Islet precursor cell (in vitro differentiated cells): ENCODE measurements at regions not wholly inside any gene's neighbourhood (a gene's known extent, or its start where the extent isn't known, plus 50 kb on each side); places are given as distances from the start of the nearest gene placed in this dataset.
A peak's percentile ranks its signal among the peaks of the same experiment; 100 is the strongest.

Source experiments
- DNase-seq: peaks from one replicate; pipeline ENCODE4 v3.0.0-alpha.2; 2018

GRCh38 chr2:105592288-105592687 is 152.4 kb upstream of the NCK2 start:
- DNase-seq, result no peak

- DNase-seq, result no peak
Measured at GRCh38 chr2:105590780-105591660, 153.7 kb upstream of the NCK2 start.

GRCh38 chr2:105588581-105588980 is 156.1 kb upstream of the NCK2 start:
- DNase-seq, result no peak

- DNase-seq, result no peak
Measured at GRCh38 chr2:105587637-105588036, 157.1 kb upstream of the NCK2 start.

- DNase-seq, result no peak
Measured at GRCh38 chr2:105584435-105585010, 160.2 kb upstream of the NCK2 start.

GRCh38 chr2:105582952-105583660 is 161.6 kb upstream of the NCK2 start:
- DNase-seq, result no peak

GRCh38 chr2:105581555-105581944 is 163.2 kb upstream of the NCK2 start:
- DNase-seq, result no peak

- no peak for DNase-seq
Measured at GRCh38 chr2:105580870-105581554, 163.7 kb upstream of the NCK2 start.

- DNase-seq, result no peak
Measured at GRCh38 chr2:105580216-105580615, 164.5 kb upstream of the NCK2 start.

- no peak for DNase-seq
Measured at GRCh38 chr2:105578166-105578565, 166.5 kb upstream of the NCK2 start.

GRCh38 chr2:105577762-105578161 is 166.9 kb upstream of the NCK2 start:
- DNase-seq, result no peak

GRCh38 chr2:105576440-105577241 is 168.1 kb upstream of the NCK2 start:
- peak; percentile 84 for DNase-seq

GRCh38 chr2:105576050-105576439 is 168.7 kb upstream of the NCK2 start:
- DNase-seq, result no peak

GRCh38 chr2:105575499-105576025 is 169.2 kb upstream of the NCK2 start:
- DNase-seq, result no peak

GRCh38 chr2:105574796-105575344 is 169.8 kb upstream of the NCK2 start:
- DNase-seq, result no peak

- peak; percentile 22 for DNase-seq
Measured at GRCh38 chr2:105573910-105574655, 170.6 kb upstream of the NCK2 start.

- DNase-seq, result no peak
Measured at GRCh38 chr2:105573490-105573889, 171.2 kb upstream of the NCK2 start.

GRCh38 chr2:105571445-105571987 is 172.7 kb upstream of the FHL2 start:
- DNase-seq, result peak; percentile 23

- DNase-seq, result peak; percentile 11
Measured at GRCh38 chr2:105570757-105571156, 171.9 kb upstream of the FHL2 start.

GRCh38 chr2:105570326-105570725 is 171.5 kb upstream of the FHL2 start:
- peak; percentile 19 for DNase-seq

- peak; percentile 40 for DNase-seq
Measured at GRCh38 chr2:105569606-105570005, 170.8 kb upstream of the FHL2 start.
